ENCODE measurements at regions not wholly inside any gene's neighbourhood (a gene's known extent, or its start where the extent isn't known, plus 50 kb on each side); places are given as distances from the start of the nearest gene placed in this dataset.

GRCh38 chr10:2252096-2252495, 514.8 kb upstream of the ADARB2 start:
- TF ChIP-seq, protein P1, sequence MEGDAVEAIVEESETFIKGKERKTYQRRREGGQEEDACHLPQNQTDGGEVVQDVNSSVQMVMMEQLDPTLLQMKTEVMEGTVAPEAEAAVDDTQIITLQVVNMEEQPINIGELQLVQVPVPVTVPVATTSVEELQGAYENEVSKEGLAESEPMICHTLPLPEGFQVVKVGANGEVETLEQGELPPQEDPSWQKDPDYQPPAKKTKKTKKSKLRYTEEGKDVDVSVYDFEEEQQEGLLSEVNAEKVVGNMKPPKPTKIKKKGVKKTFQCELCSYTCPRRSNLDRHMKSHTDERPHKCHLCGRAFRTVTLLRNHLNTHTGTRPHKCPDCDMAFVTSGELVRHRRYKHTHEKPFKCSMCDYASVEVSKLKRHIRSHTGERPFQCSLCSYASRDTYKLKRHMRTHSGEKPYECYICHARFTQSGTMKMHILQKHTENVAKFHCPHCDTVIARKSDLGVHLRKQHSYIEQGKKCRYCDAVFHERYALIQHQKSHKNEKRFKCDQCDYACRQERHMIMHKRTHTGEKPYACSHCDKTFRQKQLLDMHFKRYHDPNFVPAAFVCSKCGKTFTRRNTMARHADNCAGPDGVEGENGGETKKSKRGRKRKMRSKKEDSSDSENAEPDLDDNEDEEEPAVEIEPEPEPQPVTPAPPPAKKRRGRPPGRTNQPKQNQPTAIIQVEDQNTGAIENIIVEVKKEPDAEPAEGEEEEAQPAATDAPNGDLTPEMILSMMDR (IDR thresholded peaks at IDR 0.05) = no peak
- TF ChIP-seq EP300 (IDR thresholded peaks at IDR 0.05) = no peak

All from sigmoid colon (tissue), 4 donors.